ENCODE measurements at regions not wholly inside any gene's neighbourhood (a gene's known extent, or its start where the extent isn't known, plus 50 kb on each side); places are given as distances from the start of the nearest gene placed in this dataset.

GRCh38 chr4:34723605-34724004 is 1520.7 kb downstream of the ARAP2 start:
- TF ChIP-seq POLR2A (IDR thresholded peaks at IDR 0.05) (no peak), CTCF (IDR thresholded peaks at IDR 0.05) (no peak)
